GM12878 (cell line): ENCODE measurements at regions not wholly inside any gene's neighbourhood (a gene's known extent, or its start where the extent isn't known, plus 50 kb on each side); places are given as distances from the start of the nearest gene placed in this dataset.
A peak's percentile ranks its signal among the peaks of the same experiment; 100 is the strongest.

Source experiments
- ATAC-seq: fragments of 200-7000 bp; cut with Tn5 transposase; 3 replicates; pipeline ENCODE4 v1.9.1; 2020; ENCODE audit warnings: mild to moderate bottlenecking, moderate library complexity
- BruUV-seq: library from RNA; stranded (reverse); fragments of 400-500 nt; replicated peaks from 2 replicates; lab custom pipeline; 2021; lab: Mats Ljungman, UMichigan
- CTCF ChIA-PET: fragments of 300-600 bp; sonication (Branson Sonifier 250); formaldehyde crosslinking; extraction: SDS; loops from one replicate; lab custom pipeline; 2021; ENCODE audit warnings: inconsistent platforms; lab: Yijun Ruan, JAX
- POLR2A ChIA-PET: fragments of 350-600 bp; formaldehyde crosslinking; extraction: SDS; loops from one replicate; lab custom pipeline; 2021; ENCODE audit warnings: inconsistent platforms; lab: Charles Lee
- RAD21 ChIA-PET: fragments of 300-600 bp; sonication (Branson Sonifier 250); formaldehyde crosslinking; loops from one replicate; lab custom pipeline; 2023; ENCODE audit warnings: antibody characterized with exemption; ENCODE audit not compliant: unreplicated experiment; lab: Charles Lee
- SMC1A ChIA-PET: fragments of 300-600 bp; sonication (Branson Sonifier 250); formaldehyde crosslinking; loops from one replicate; lab custom pipeline; 2023; ENCODE audit not compliant: unreplicated experiment, uncharacterized antibody; lab: Charles Lee
- DNase-seq: peaks from one replicate; pipeline ENCODE4 v3.0.0-alpha.2; 2011; ENCODE audit warnings: low read depth, low spot score
- FAIRE-seq: peaks from 3 replicates; lab custom pipeline; 2011; peaks lifted over from hg19 to GRCh38; lab: Jason Lieb, UNC
- H2AFZ ChIP-seq: 2 replicates; pipeline ENCODE4 v1.6.0; 2011; ENCODE audit warnings: low read depth, low read length, control low read depth; ENCODE audit not compliant: control insufficient read depth
- H3K27ac ChIP-seq: 2 replicates; pipeline ENCODE4 v1.5.1; 2011; ENCODE audit warnings: control low read depth; ENCODE audit not compliant: control insufficient read depth, insufficient read depth
- H3K27me3 ChIP-seq, 2 experiments: replicated peaks in 1 of 2; 2 replicates each; pipeline versions ENCODE4 v1.6.0 to v1.6.1; 2011; ENCODE audit warnings: low read length in 1 of 2; ENCODE audit not compliant: control insufficient read depth in 2 of 2, insufficient read depth in 2 of 2
- H3K36me3 ChIP-seq, 2 experiments: 2 replicates each; pipeline ENCODE4 v1.5.1; 2011; ENCODE audit warnings: low read length in 1 of 2; ENCODE audit not compliant: control insufficient read depth in 2 of 2, insufficient read depth in 2 of 2
- H3K4me1 ChIP-seq: 2 replicates; pipeline ENCODE4 v1.6.1; 2011; ENCODE audit warnings: mild to moderate bottlenecking, low read length, moderate library complexity, mixed read lengths; ENCODE audit not compliant: control insufficient read depth, insufficient read depth
- H3K4me2 ChIP-seq: 2 replicates; pipeline ENCODE4 v1.6.0; 2011; ENCODE audit warnings: control low read depth; ENCODE audit not compliant: control insufficient read depth, insufficient read depth
- H3K4me3 ChIP-seq: fragments of 200-600 bp; sonication (generic); 2 replicates; pipeline ENCODE4 v1.5.1; 2016
- H3K79me2 ChIP-seq: 2 replicates; pipeline ENCODE4 v1.6.0; 2011; ENCODE audit warnings: low read length; ENCODE audit not compliant: control insufficient read depth, insufficient read depth
- H3K9ac ChIP-seq: 2 replicates; pipeline ENCODE4 v1.8.0; 2011; ENCODE audit warnings: low read length, control low read depth, mixed read lengths; ENCODE audit not compliant: control insufficient read depth, insufficient read depth
- H3K9me3 ChIP-seq: replicated peaks from 3 replicates; pipeline ENCODE4 v1.5.1; 2011; ENCODE audit warnings: mild to moderate bottlenecking, low read length; ENCODE audit not compliant: control insufficient read depth, insufficient read depth
- H4K20me1 ChIP-seq: 2 replicates; pipeline ENCODE4 v1.6.0; 2011; ENCODE audit not compliant: control insufficient read depth, insufficient read depth
- ASH2L ChIP-seq: fragments of 300-600, 200-600 bp; sonication (generic); IDR thresholded peaks from 2 replicates; pipeline ENCODE4 v1.6.1; 2017; ENCODE audit warnings: low read depth, mild to moderate bottlenecking, borderline replicate concordance
- BACH1 ChIP-seq: fragments of 450-650 bp; IDR thresholded peaks from 2 replicates; pipeline ENCODE4 v1.6.1; 2017; ENCODE audit warnings: mild to moderate bottlenecking, borderline replicate concordance
- CHD2 ChIP-seq: IDR thresholded peaks from 2 replicates; pipeline ENCODE4 v1.6.1; 2011; ENCODE audit warnings: low read depth, low read length, improper control_type of control experiment, borderline replicate concordance
- DPF2 ChIP-seq: fragments of 450-650 bp; IDR thresholded peaks from 2 replicates; pipeline ENCODE4 v1.6.1; 2017; ENCODE audit warnings: mild to moderate bottlenecking
- EED ChIP-seq: sonication (generic); IDR thresholded peaks from 2 replicates; pipeline ENCODE4 v1.6.1; 2016; ENCODE audit warnings: antibody characterized with exemption, low read depth
- EGR1 ChIP-seq, 2 experiments: IDR thresholded peaks; 1 replicate in 1 of 2; 2 replicates in 1 of 2; pipeline ENCODE4 v1.6.1; 2011 to 2012; ENCODE audit warnings: low read depth in 2 of 2, low read length in 2 of 2, borderline replicate concordance in 1 of 2, mild to moderate bottlenecking in 1 of 2, moderate library complexity in 1 of 2
- FOXM1 ChIP-seq: IDR thresholded peaks from 2 replicates; pipeline ENCODE4 v1.6.1; 2012; ENCODE audit warnings: low read depth, mild to moderate bottlenecking, inconsistent platforms, low read length, moderate library complexity
- GATAD2B ChIP-seq: fragments of 450-650 bp; conservative IDR thresholded peaks from 2 replicates; pipeline ENCODE4 v1.6.1; 2017; ENCODE audit warnings: low read depth, mild to moderate bottlenecking, moderate library complexity
- HCFC1 ChIP-seq: fragments of 150-350 bp; IDR thresholded peaks from 2 replicates; pipeline ENCODE4 v1.6.1; 2014; ENCODE audit warnings: low read length
- HDAC2 ChIP-seq: fragments of 200-600 bp; sonication (generic); IDR thresholded peaks from 2 replicates; pipeline ENCODE4 v1.6.1; 2017
- HDAC6 ChIP-seq: fragments of 200-600 bp; sonication (generic); IDR thresholded peaks from one replicate; pipeline ENCODE4 v1.8.0; 2017; ENCODE audit warnings: antibody characterized with exemption; ENCODE audit not compliant: unreplicated experiment
- JUND ChIP-seq: IDR thresholded peaks from 2 replicates; pipeline ENCODE4 v1.6.1; 2012; ENCODE audit warnings: low read depth, mild to moderate bottlenecking, low read length, improper control_type of control experiment, moderate library complexity
- MTA2 ChIP-seq: fragments of 450-650 bp; IDR thresholded peaks from 2 replicates; pipeline ENCODE4 v1.6.1; 2016; ENCODE audit warnings: low read depth, mild to moderate bottlenecking, moderate library complexity
- NKRF ChIP-seq: fragments of 450-650 bp; conservative IDR thresholded peaks from 2 replicates; pipeline ENCODE4 v1.6.1; 2017; ENCODE audit warnings: mild to moderate bottlenecking, moderate library complexity
- RB1 ChIP-seq: fragments of 450-650 bp; formaldehyde crosslinking; IDR thresholded peaks from 2 replicates; pipeline ENCODE4 v1.6.1; 2017; ENCODE audit warnings: mild to moderate bottlenecking, borderline replicate concordance
- SMC3 ChIP-seq: IDR thresholded peaks from 2 replicates; pipeline ENCODE4 v1.6.1; 2011; ENCODE audit warnings: low read length, improper control_type of control experiment, borderline replicate concordance
- STAT1 ChIP-seq: fragments of 450-650 bp; conservative IDR thresholded peaks from 2 replicates; pipeline ENCODE4 v1.6.1; 2014; ENCODE audit warnings: antibody characterized with exemption, mild to moderate bottlenecking
- YBX1 ChIP-seq: fragments of 450-650 bp; IDR thresholded peaks from 2 replicates; pipeline ENCODE4 v1.6.1; 2016; ENCODE audit warnings: antibody characterized with exemption
- ZNF207 ChIP-seq: fragments of 450-650 bp; IDR thresholded peaks from 2 replicates; pipeline ENCODE4 v1.6.1; 2014; ENCODE audit warnings: antibody characterized with exemption, mild to moderate bottlenecking, borderline replicate concordance
- ZSCAN29 ChIP-seq: fragments of 450-650 bp; IDR thresholded peaks from 2 replicates; pipeline ENCODE4 v1.6.1; 2017; ENCODE audit warnings: mild to moderate bottlenecking, moderate library complexity
- WGBS: methylation state at CpG from one replicate; pipeline ENCODE4 v1.1.6; 2016; ENCODE audit warnings: low lambda C conversion rate; ENCODE audit not compliant: insufficient replicate concordance, insufficient coverage; ENCODE audit errors: missing lambda C conversion rate; 5-methylcytosine and 5-hydroxymethylcytosine counted together
- in situ Hi-C: fragments of 300-500 bp; cut with MboI; formaldehyde crosslinking; loops from 9 replicates; pipeline ENCODE4 v1.14.3; 2018; ENCODE audit warnings: mixed read lengths
- intact Hi-C: fragments of 100-400 bp; cut with micrococcal nuclease; formaldehyde crosslinking; loops from one replicate; pipeline ENCODE4 v1.14.2; 2022; ENCODE audit not compliant: unreplicated experiment

- TF ChIP-seq EGR1 (IDR thresholded peaks at IDR 0.05; ENCODE audit: borderline replicate concordance in 1 of 2, low read depth in 2 of 2, low read length in 2 of 2) (no peak), NKRF (no peak), ASH2L (no peak), GATAD2B (no peak), YBX1 (no peak)
These were observed 438.8 kb downstream of the HTR7 start (continued) for GRCh38 chr10:90418869-90419652.

- ChIA-PET SMC1A (interaction anchor here (1.1 kb wide), 1 partner anchor 27 kb away, joined by 3 read pairs; no protein-coding TSS in a partner anchor), CTCF (no interaction called here), POLR2A (no interaction called here), RAD21 (no interaction called here)
- Histone ChIP-seq H3K4me2 (no peak overlapping the region), H4K20me1 (no peaks in the 10 kb centered on the region), H2AFZ (no peak overlapping the region), H3K4me1 (no peaks in the 10 kb centered on the region; the same call in 1 of the 2 replicates), H3K27ac (peak overlapping the region; percentile 6; the same call in 1 of the 2 replicates), H3K4me3 (no peak overlapping the region), H3K36me3 (no peaks in the 10 kb centered on the region), H3K9ac (no peak overlapping the region), H3K79me2 (no peaks in the 10 kb centered on the region), H3K9me3 (no peaks in the 10 kb centered on the region; the same call in 1 of the 3 replicates), H3K27me3 (no peaks in the 10 kb centered on the region)
- ATAC-seq (peak; percentile 91), DNase-seq (peak; percentile 69), FAIRE-seq (peak; percentile 57)
- 0% methylated on average over 1 of the region's 1 CpG for WGBS
- in situ Hi-C loops (no loop called here), intact Hi-C loops (loop anchor here (10.0 kb wide), 1 partner anchor 276 kb away; no protein-coding TSS in a partner anchor)
- no TSS peak for BruUV-seq
- TF ChIP-seq HCFC1 (no peak), HDAC6 (no peak), JUND (no peak), MTA2 (0 out of 2 replicates have a peak, but pooled peaks have one; percentile 13), YBX1 (no peak), HDAC2 (no peak), CHD2 (no peak), EED (0 out of 2 replicates have a peak, but pooled peaks have one; percentile 38), STAT1 (no peak), BACH1 (no peak), FOXM1 (peak; percentile 42; the same call in 1 of the 2 replicates), RB1 (no peak), DPF2 (no peak), ZSCAN29 (no peak), SMC3 (no peak), ZNF207 (no peak)
These were observed 437.1 kb downstream of the HTR7 start for GRCh38 chr10:90420637-90421318.
